ENCODE measurements at regions not wholly inside any gene's neighbourhood (a gene's known extent, or its start where the extent isn't known, plus 50 kb on each side); places are given as distances from the start of the nearest gene placed in this dataset.

DNA sequence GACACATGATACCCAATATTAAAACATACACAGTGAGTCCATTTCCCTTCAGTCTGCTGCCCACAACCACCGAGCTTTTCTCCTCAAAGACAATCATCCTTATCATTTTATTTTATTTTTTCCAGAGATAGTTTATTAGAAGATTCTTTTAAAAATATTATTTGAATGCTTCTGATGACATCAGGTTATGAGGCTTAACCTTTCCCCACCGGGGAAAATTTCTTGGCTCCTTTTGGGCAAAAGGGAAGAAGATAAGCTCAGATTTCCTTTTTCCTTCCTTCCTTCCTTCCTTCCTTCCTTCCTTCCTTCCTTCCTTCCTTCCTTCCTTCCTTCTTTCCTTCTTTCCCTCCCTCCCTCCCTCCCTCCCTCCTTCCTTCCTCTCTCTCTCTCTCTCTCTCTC, 149.5 kb upstream of the CITED2 start:
- TF ChIP-seq, protein P1, sequence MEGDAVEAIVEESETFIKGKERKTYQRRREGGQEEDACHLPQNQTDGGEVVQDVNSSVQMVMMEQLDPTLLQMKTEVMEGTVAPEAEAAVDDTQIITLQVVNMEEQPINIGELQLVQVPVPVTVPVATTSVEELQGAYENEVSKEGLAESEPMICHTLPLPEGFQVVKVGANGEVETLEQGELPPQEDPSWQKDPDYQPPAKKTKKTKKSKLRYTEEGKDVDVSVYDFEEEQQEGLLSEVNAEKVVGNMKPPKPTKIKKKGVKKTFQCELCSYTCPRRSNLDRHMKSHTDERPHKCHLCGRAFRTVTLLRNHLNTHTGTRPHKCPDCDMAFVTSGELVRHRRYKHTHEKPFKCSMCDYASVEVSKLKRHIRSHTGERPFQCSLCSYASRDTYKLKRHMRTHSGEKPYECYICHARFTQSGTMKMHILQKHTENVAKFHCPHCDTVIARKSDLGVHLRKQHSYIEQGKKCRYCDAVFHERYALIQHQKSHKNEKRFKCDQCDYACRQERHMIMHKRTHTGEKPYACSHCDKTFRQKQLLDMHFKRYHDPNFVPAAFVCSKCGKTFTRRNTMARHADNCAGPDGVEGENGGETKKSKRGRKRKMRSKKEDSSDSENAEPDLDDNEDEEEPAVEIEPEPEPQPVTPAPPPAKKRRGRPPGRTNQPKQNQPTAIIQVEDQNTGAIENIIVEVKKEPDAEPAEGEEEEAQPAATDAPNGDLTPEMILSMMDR (conservative IDR thresholded peaks at IDR 0.05), result no peak
- TF ChIP-seq EZH2 (IDR thresholded peaks at IDR 0.05; ENCODE audit: low read depth), result no peak
- Histone ChIP-seq H3K4me3 (no peak overlapping the region), H3K4me1 (replicated peaks; ENCODE audit: insufficient read depth) (peaks cover 41% of the 10 kb centered on the region), H3K27ac (no peak overlapping the region), H3K27me3 (ENCODE audit: insufficient read depth, low read depth) (no peaks in the 10 kb centered on the region), H3K9me2 (ENCODE audit: insufficient read depth) (no peaks in the 10 kb centered on the region), H3K79me2 (ENCODE audit: low read depth) (no peaks in the 10 kb centered on the region), H3F3A (ENCODE audit: insufficient read depth, low read depth) (peaks cover 16% of the 10 kb centered on the region), H3K4me2 (no peak overlapping the region), H3K9me3 (ENCODE audit: insufficient read depth, low read depth) (peaks cover 3% of the 10 kb centered on the region; the same call in 1 of the 2 replicates), H2AFZ (no peak overlapping the region), H4K20me1 (ENCODE audit: insufficient read depth) (no peaks in the 10 kb centered on the region), H3K36me3 (ENCODE audit: low read depth) (no peaks in the 10 kb centered on the region)
- ChIA-PET CTCF (interaction anchor here (0.6 kb wide), 1 partner anchor 259 kb away, joined by 3 read pairs; no protein-coding TSS in a partner anchor), POLR2A (ENCODE audit: unreplicated experiment) (no interaction called here)
- intact Hi-C loops (cut with micrococcal nuclease; ENCODE audit: unreplicated experiment), result loop anchor here (5.0 kb wide), 1 partner anchor 173 kb away; no protein-coding TSS in a partner anchor
- no TSS peak for BruUV-seq (replicated peaks)
- no peak for DNase-seq

DNA sequence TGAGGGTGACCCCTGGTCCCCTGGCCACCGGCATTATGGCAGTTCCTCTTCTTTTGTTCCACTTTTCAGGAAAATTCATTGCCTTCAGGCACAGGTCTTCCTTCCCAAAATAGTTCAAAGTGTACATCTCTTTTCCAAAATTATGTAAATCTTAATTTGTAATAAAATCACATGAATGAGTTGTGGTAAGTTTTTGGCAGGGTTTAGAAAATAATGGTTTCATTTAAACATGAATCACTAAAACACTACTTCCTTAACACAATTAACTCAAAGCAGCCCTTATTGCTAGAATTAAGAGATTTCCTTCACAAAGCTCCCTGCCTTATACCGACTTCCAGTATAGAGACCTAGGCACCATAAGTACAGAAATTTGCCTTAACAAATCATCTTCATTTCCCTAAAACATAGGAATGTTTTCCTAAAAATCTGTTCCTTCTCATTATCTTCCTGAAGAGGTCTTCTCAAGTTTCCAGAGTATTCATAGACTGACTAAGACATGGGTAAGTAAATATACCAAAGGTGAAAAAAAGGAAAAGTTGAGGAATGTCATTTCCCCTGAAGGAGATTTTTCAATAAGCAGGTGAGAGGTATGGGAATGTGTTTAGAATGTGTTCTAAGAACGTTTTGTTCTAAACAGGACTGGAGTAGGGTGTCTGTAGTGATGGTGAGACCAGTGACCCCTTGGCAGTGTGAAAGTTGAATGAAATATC, 148.2 kb upstream of the CITED2 start:
- no peaks in the 10 kb centered on the region for H3K79me2 ChIP-seq (ENCODE audit: low read depth)
- TF ChIP-seq EZH2 (IDR thresholded peaks at IDR 0.05; ENCODE audit: low read depth), result no peak
- TF ChIP-seq, protein P1 (conservative IDR thresholded peaks at IDR 0.05), result no peak
- no peaks in the 10 kb centered on the region for H3K9me2 ChIP-seq (ENCODE audit: insufficient read depth)
- peaks cover 41% of the 10 kb centered on the region for H3K4me1 ChIP-seq (replicated peaks; ENCODE audit: insufficient read depth)
- ChIA-PET POLR2A (ENCODE audit: unreplicated experiment) (no interaction called here), CTCF (no interaction called here)
- 0 out of 2 replicates have a peak, but pooled peaks cover 3% of the 10 kb centered on the region for H3K9me3 ChIP-seq (ENCODE audit: insufficient read depth, low read depth)
- H3K4me3 ChIP-seq, result 0 out of 2 replicates have a peak overlapping the region, but pooled peaks have one; percentile 0
- no peaks in the 10 kb centered on the region for H3K36me3 ChIP-seq (ENCODE audit: low read depth)
- intact Hi-C loops (cut with micrococcal nuclease; ENCODE audit: unreplicated experiment), result loop anchor here (5.0 kb wide), 1 partner anchor 175 kb away; no protein-coding TSS in a partner anchor
- peak in 1 of 2 experiments; percentile 91 for DNase-seq
- no peaks in the 10 kb centered on the region for H3K27me3 ChIP-seq (ENCODE audit: insufficient read depth, low read depth)
- H4K20me1 ChIP-seq (ENCODE audit: insufficient read depth), result no peaks in the 10 kb centered on the region
- peaks cover 16% of the 10 kb centered on the region for H3F3A ChIP-seq (ENCODE audit: insufficient read depth, low read depth)
- peak overlapping the region; percentile 75 for H3K27ac ChIP-seq
- BruUV-seq (replicated peaks), result no TSS peak
- H2AFZ ChIP-seq, result peak overlapping the region; percentile 10
- H3K4me2 ChIP-seq, result peak overlapping the region; percentile 47

DNA sequence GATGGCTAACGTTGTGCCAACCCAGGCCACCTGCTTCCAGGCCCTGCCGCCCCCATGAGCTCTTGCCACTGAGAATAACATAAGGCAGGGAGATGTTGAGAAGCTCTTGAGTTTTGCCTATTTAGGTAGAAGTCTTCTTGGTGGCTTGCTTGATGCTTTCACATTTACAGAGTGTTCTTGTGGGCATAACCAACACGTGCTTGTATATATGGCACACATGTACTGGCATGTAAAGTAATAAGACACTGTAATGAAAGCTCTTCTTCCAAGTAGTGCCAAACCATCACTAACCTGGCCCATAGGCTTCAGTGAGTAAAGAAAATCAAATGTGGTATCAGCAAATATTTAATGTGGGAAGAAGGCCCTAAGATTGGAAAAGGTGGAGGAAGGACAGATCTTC, 146.9 kb upstream of the CITED2 start:
- Histone ChIP-seq H3K27ac (no peak overlapping the region), H3K79me2 (ENCODE audit: low read depth) (no peaks in the 10 kb centered on the region), H3K36me3 (ENCODE audit: low read depth) (no peaks in the 10 kb centered on the region), H3F3A (ENCODE audit: insufficient read depth, low read depth) (peaks cover 24% of the 10 kb centered on the region), H3K9me2 (ENCODE audit: insufficient read depth) (0 out of 2 replicates have a peak, but pooled peaks cover 4% of the 10 kb centered on the region), H3K4me1 (replicated peaks; ENCODE audit: insufficient read depth) (peaks cover 51% of the 10 kb centered on the region), H3K9me3 (ENCODE audit: insufficient read depth, low read depth) (0 out of 2 replicates have a peak, but pooled peaks cover 5% of the 10 kb centered on the region), H3K4me2 (no peak overlapping the region), H4K20me1 (ENCODE audit: insufficient read depth) (no peaks in the 10 kb centered on the region), H2AFZ (no peak overlapping the region), H3K27me3 (ENCODE audit: insufficient read depth, low read depth) (no peaks in the 10 kb centered on the region), H3K4me3 (no peak overlapping the region)
- no TSS peak for BruUV-seq (replicated peaks)
- intact Hi-C loops (cut with micrococcal nuclease; ENCODE audit: unreplicated experiment), result loop anchor here (5.0 kb wide), 1 partner anchor 176 kb away; no protein-coding TSS in a partner anchor
- POLR2A ChIA-PET (ENCODE audit: unreplicated experiment), result no interaction called here
- DNase-seq, result no peak
- TF ChIP-seq EZH2 (IDR thresholded peaks at IDR 0.05; ENCODE audit: low read depth), result no peak
- TF ChIP-seq, protein P1 (conservative IDR thresholded peaks at IDR 0.05), result no peak
- CTCF ChIA-PET, result no interaction called here

All from PC-9 (cell line).